Activated B cell treated with CpG ODN at 0.5 μM for 24 hours (primary cell): ENCODE measurements at regions not wholly inside any gene's neighbourhood (a gene's known extent, or its start where the extent isn't known, plus 50 kb on each side); places are given as distances from the start of the nearest gene placed in this dataset.

Experiments used
- ATAC-seq: fragments of 200-7000 bp; cut with Tn5 transposase; one replicate; pipeline ENCODE4 v1.10.0; 2021; ENCODE audit warnings: low read depth, mild to moderate bottlenecking, moderate library complexity
- CTCF ChIA-PET: fragments of 350-600 bp; sonication (Branson Sonifier 250); formaldehyde crosslinking; loops from one replicate; lab custom pipeline; 2021; ENCODE audit warnings: antibody characterized with exemption; lab: Charles Lee
- POLR2A ChIA-PET: fragments of 350-600 bp; sonication (Branson Sonifier 250); formaldehyde crosslinking; loops from one replicate; lab custom pipeline; 2021; ENCODE audit warnings: antibody characterized with exemption; lab: Charles Lee
- DNase-seq: peaks from one replicate; pipeline ENCODE4 v3.0.0; 2022
- H3K27ac Mint-ChIP-seq: one replicate; pipeline ENCODE4 v1.8.0; 2020; ENCODE audit warnings: mixed read lengths
- H3K27me3 Mint-ChIP-seq: one replicate; pipeline ENCODE4 v1.8.0; 2021; ENCODE audit warnings: mixed read lengths
- H3K36me3 Mint-ChIP-seq: one replicate; pipeline ENCODE4 v1.8.0; 2021; ENCODE audit warnings: low read depth, mixed read lengths
- H3K4me1 Mint-ChIP-seq: one replicate; pipeline ENCODE4 v1.8.0; 2021; ENCODE audit warnings: mixed read lengths
- H3K4me3 Mint-ChIP-seq: one replicate; pipeline ENCODE4 v1.8.0; 2020; ENCODE audit warnings: mild to moderate bottlenecking, mixed read lengths
- H3K9me3 Mint-ChIP-seq: one replicate; pipeline ENCODE4 v1.8.0; 2020; ENCODE audit warnings: mixed read lengths
- CTCF ChIP-seq: fragments of 200-600 bp; IDR thresholded peaks from one replicate; pipeline ENCODE4 v1.8.0; 2022; ENCODE audit warnings: antibody characterized with exemption, mild to moderate bottlenecking
- intact Hi-C: fragments of 100-400 bp; cut with micrococcal nuclease; formaldehyde crosslinking; loops from one replicate; pipeline ENCODE4 v1.15.1; 2024

DNA sequence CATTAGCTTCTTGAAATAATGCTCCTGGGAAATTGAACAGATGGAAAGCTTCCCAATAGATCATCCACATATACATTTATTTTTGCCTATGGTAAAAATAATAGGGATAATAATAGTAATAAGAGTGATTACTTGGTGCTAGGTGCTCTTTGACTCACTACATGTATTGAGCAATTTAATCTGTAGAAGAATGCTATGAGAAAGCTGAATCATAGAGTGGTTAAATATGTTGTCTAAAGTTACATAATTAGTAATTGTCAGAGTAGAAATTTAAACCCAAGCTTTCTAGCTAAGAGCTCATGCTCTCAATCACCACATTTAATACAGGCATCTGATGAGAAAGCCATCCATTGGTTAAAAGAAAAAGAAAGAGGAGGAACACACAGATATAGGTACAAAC lies 590.5 kb upstream of the SLC8A1 start:
- intact Hi-C loops, result no loop called here
- ChIA-PET POLR2A (no interaction called here), CTCF (no interaction called here)
- Mint-ChIP-seq H3K36me3 (no peaks in the 10 kb centered on the region), H3K27ac (no peak overlapping the region), H3K4me3 (no peak overlapping the region), H3K9me3 (peaks cover 4% of the 10 kb centered on the region), H3K4me1 (no peaks in the 10 kb centered on the region), H3K27me3 (no peaks in the 10 kb centered on the region)
- no peak for TF ChIP-seq CTCF
- DNase-seq, result no peak
- ATAC-seq, result no peak

DNA sequence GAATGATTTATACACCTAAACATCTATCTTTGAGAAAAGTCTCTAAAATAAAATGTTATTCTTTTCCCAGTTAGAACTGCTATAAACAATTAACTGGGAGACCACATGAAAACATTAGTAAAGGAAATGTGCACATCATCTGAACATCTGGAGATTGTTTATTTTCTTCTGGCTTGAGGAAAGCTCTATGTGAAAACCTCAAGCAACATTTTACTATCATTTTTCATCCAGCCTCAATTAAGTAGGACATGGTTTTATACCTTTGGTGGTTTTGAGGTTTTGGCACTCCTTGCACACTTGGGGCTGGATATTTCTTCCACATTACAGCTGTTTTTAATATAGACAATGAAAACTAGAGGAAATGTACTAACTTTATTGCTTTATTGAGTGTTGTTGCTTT lies 609.5 kb upstream of the SLC8A1 start:
- TF ChIP-seq CTCF, result no peak
- ATAC-seq (no peak), DNase-seq (no peak)
- H3K27ac Mint-ChIP-seq, result no peak overlapping the region
- H3K27me3 Mint-ChIP-seq, result no peaks in the 10 kb centered on the region
- H3K9me3 Mint-ChIP-seq, result no peaks in the 10 kb centered on the region
- no peaks in the 10 kb centered on the region for H3K36me3 Mint-ChIP-seq
- POLR2A ChIA-PET, result no interaction called here
- H3K4me3 Mint-ChIP-seq, result no peak overlapping the region
- intact Hi-C loops, result no loop called here
- H3K4me1 Mint-ChIP-seq, result no peaks in the 10 kb centered on the region
- CTCF ChIA-PET, result no interaction called here

DNA sequence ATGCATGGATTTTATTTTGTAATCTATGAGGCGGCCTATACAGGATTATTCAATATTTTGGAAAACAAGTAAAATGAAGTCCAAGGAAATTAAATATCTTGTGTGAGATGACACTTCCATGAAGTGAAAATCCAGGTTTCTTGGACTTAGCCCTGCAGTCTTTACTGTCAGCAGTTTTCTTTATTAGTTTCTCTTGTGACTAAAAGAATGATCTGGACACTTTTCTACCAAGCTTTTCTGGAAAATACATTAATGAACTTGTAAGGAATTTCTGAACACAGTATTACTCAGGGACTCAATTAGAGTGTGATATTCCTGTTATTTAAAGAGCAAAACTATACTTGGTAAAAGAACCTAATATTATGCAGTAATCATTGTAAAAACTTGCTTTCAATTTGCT lies 610.4 kb upstream of the SLC8A1 start:
- no peaks in the 10 kb centered on the region for H3K27me3 Mint-ChIP-seq
- ChIA-PET POLR2A (no interaction called here), CTCF (no interaction called here)
- no peaks in the 10 kb centered on the region for H3K4me1 Mint-ChIP-seq
- no peak for DNase-seq
- H3K9me3 Mint-ChIP-seq, result no peaks in the 10 kb centered on the region
- no peak for TF ChIP-seq CTCF
- no peak overlapping the region for H3K27ac Mint-ChIP-seq
- H3K4me3 Mint-ChIP-seq, result no peak overlapping the region
- intact Hi-C loops, result no loop called here
- no peak for ATAC-seq
- no peaks in the 10 kb centered on the region for H3K36me3 Mint-ChIP-seq

DNA sequence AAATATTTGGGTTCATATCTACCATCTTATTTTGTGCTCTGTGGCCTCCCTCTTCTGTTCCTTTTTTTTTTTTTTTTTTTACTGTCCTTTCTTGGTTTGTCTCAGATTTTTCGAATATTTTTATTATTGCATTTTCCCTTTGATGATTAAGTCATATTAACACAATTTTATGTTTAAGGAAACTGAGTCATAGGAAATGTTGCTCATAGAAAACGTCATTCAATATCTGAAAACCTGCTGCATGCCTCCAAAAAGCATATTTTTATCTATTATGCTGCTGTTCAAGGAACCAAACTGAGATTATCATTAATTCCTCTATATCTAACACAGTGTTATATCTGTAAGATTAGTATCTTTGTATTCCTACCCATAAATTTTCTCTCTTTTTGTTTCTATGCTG lies 614.3 kb upstream of the SLC8A1 start:
- intact Hi-C loops, result no loop called here
- Mint-ChIP-seq H3K4me1 (no peaks in the 10 kb centered on the region), H3K27ac (no peak overlapping the region), H3K4me3 (no peak overlapping the region), H3K9me3 (no peaks in the 10 kb centered on the region), H3K27me3 (no peaks in the 10 kb centered on the region), H3K36me3 (no peaks in the 10 kb centered on the region)
- no peak for TF ChIP-seq CTCF
- no peak for DNase-seq
- CTCF ChIA-PET, result no interaction called here
- POLR2A ChIA-PET, result no interaction called here
- no peak for ATAC-seq

GRCh38 chr2:41068740-41069139 lies 616.9 kb upstream of the SLC8A1 start:
- intact Hi-C loops, result no loop called here
- no peak for TF ChIP-seq CTCF
- Mint-ChIP-seq H3K36me3 (no peaks in the 10 kb centered on the region), H3K27me3 (no peaks in the 10 kb centered on the region), H3K27ac (no peak overlapping the region), H3K4me3 (no peak overlapping the region), H3K9me3 (no peaks in the 10 kb centered on the region), H3K4me1 (no peaks in the 10 kb centered on the region)
- ChIA-PET CTCF (no interaction called here), POLR2A (no interaction called here)
- DNase-seq (no peak), ATAC-seq (no peak)
